ENCODE measurements at regions not wholly inside any gene's neighbourhood (a gene's known extent, or its start where the extent isn't known, plus 50 kb on each side); places are given as distances from the start of the nearest gene placed in this dataset.

GRCh38 chrX:129145840-129146272 lies 377.4 kb downstream of the SMARCA1 start:
- TF ChIP-seq CTCF (IDR thresholded peaks at IDR 0.05) (no peak), POLR2A (IDR thresholded peaks at IDR 0.05) (no peak)

All from Peyer's patch (tissue), 4 donors.